ENCODE measurements at regions not wholly inside any gene's neighbourhood (a gene's known extent, or its start where the extent isn't known, plus 50 kb on each side); places are given as distances from the start of the nearest gene placed in this dataset.

DNA sequence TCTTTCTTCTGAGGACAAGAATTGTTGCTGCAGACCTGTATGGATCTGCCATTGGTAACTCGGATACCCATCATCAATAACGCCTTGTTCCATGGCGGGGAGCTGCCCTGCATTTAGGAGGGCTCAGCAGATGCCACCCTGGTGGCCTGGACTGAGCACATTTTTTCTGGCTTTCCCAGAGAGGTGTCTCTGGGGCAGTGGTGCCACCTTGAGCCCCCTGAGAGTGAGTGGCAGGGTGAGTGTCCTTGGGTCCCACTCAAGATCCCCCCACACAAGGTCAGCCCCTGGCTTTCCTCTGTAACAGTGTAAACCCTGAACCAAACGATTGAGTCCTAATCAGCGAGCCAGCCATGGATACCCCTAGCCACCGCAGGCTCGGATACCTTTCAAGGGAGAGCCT, 258.6 kb downstream of the GLRX3 start:
- TF ChIP-seq, protein P1, sequence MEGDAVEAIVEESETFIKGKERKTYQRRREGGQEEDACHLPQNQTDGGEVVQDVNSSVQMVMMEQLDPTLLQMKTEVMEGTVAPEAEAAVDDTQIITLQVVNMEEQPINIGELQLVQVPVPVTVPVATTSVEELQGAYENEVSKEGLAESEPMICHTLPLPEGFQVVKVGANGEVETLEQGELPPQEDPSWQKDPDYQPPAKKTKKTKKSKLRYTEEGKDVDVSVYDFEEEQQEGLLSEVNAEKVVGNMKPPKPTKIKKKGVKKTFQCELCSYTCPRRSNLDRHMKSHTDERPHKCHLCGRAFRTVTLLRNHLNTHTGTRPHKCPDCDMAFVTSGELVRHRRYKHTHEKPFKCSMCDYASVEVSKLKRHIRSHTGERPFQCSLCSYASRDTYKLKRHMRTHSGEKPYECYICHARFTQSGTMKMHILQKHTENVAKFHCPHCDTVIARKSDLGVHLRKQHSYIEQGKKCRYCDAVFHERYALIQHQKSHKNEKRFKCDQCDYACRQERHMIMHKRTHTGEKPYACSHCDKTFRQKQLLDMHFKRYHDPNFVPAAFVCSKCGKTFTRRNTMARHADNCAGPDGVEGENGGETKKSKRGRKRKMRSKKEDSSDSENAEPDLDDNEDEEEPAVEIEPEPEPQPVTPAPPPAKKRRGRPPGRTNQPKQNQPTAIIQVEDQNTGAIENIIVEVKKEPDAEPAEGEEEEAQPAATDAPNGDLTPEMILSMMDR (conservative IDR thresholded peaks at IDR 0.05; ENCODE audit: low read depth, low read length), result no peak
- TF ChIP-seq EZH2 (IDR thresholded peaks at IDR 0.05; ENCODE audit: borderline replicate concordance, low read depth, low read length, poor library complexity, severe bottlenecking), result no peak
- no peaks in the 10 kb centered on the region for H3K27me3 ChIP-seq (replicated peaks; ENCODE audit: insufficient read depth, low read depth, low read length, poor library complexity)
- H3K4me3 ChIP-seq (ENCODE audit: low read depth, low read length, poor library complexity, severe bottlenecking), result no peak overlapping the region
- no peaks in the 10 kb centered on the region for H3K36me3 ChIP-seq (ENCODE audit: insufficient read depth, low read length, poor library complexity, severe bottlenecking)
- H3K27ac ChIP-seq (ENCODE audit: low read depth, low read length, poor library complexity, severe bottlenecking), result no peak overlapping the region
- peaks cover 12% of the 10 kb centered on the region for H3K9me3 ChIP-seq (ENCODE audit: low read depth, low read length, poor library complexity, severe bottlenecking)
- CTCF ChIA-PET, result no interaction called here
- intact Hi-C loops (cut with micrococcal nuclease; ENCODE audit: unreplicated experiment), result no loop called here
- no peaks in the 10 kb centered on the region for H3K4me1 ChIP-seq (ENCODE audit: insufficient read depth, low read length, poor library complexity, severe bottlenecking)
- BruUV-seq (replicated peaks), result no TSS peak
- POLR2A ChIA-PET (ENCODE audit: low non-redundant PET), result no interaction called here
- no peak for DNase-seq (ENCODE audit: low spot score)

DNA sequence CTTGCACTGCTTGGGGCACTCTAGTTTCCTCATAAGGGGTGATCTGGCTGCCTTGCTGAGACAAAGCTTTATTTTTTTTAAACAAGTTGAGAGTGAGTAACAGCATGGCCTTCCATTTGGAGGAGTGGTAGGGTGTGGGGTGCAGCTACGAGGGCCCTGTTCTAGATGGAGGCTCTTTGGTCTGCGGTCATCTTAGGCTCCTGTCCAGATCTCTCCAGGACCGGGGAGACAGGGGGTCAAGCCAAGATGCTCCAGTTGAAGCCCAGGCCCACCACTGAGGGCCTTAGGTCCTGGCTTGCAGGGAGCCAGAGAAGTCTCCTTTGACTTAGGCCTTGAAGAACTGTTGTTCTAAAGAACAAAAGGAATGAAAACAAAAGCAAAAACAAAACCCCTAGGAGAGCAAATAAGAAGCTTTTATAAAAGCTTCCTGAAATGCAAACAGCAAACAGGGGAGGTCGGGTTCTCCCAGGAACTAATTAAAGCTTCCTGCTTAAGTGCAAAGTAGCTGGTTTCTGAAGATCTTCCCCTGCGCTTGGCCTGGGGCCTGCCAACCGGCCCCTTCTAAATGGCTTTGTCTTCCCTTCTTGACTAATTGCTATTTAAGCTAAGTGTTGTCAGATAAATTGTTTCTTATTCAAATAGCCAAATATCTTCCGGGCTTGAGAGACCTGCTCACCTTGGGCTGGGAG, 259.2 kb downstream of the GLRX3 start:
- ChIA-PET CTCF (no interaction called here), POLR2A (ENCODE audit: low non-redundant PET) (no interaction called here)
- H3K4me1 ChIP-seq (ENCODE audit: insufficient read depth, low read length, poor library complexity, severe bottlenecking), result no peaks in the 10 kb centered on the region
- no peaks in the 10 kb centered on the region for H3K36me3 ChIP-seq (ENCODE audit: insufficient read depth, low read length, poor library complexity, severe bottlenecking)
- no peak for DNase-seq (ENCODE audit: low spot score)
- H3K27me3 ChIP-seq (replicated peaks; ENCODE audit: insufficient read depth, low read depth, low read length, poor library complexity), result no peaks in the 10 kb centered on the region
- intact Hi-C loops (cut with micrococcal nuclease; ENCODE audit: unreplicated experiment), result no loop called here
- no TSS peak for BruUV-seq (replicated peaks)
- TF ChIP-seq, protein P1 (conservative IDR thresholded peaks at IDR 0.05; ENCODE audit: low read depth, low read length), result no peak
- TF ChIP-seq EZH2 (IDR thresholded peaks at IDR 0.05; ENCODE audit: borderline replicate concordance, low read depth, low read length, poor library complexity, severe bottlenecking), result no peak
- H3K9me3 ChIP-seq (ENCODE audit: low read depth, low read length, poor library complexity, severe bottlenecking), result peaks cover 12% of the 10 kb centered on the region
- H3K27ac ChIP-seq (ENCODE audit: low read depth, low read length, poor library complexity, severe bottlenecking), result no peak overlapping the region
- H3K4me3 ChIP-seq (ENCODE audit: low read depth, low read length, poor library complexity, severe bottlenecking), result no peak overlapping the region

DNA sequence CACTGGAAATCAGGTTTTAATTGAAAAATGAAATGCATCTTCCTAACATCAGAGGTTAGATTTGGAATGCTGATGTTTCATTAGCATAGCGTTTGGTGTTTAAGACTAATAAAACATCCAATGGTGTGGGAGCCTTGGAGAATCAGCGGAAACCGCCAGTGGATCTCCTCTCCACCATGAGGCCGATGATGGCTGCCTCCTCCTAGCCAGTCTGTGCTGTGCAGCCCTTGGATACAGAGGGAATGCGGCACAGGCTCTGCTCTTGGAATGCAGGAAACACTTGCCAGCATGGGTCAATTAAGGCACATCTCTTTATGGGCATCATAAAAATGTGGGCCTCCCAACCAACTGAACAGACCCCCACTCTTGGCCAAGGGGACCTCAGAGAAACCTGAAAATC, 259.9 kb downstream of the GLRX3 start:
- intact Hi-C loops (cut with micrococcal nuclease; ENCODE audit: unreplicated experiment), result no loop called here
- Histone ChIP-seq H3K27me3 (replicated peaks; ENCODE audit: insufficient read depth, low read depth, low read length, poor library complexity) (no peaks in the 10 kb centered on the region), H3K27ac (ENCODE audit: low read depth, low read length, poor library complexity, severe bottlenecking) (no peak overlapping the region), H3K36me3 (ENCODE audit: insufficient read depth, low read length, poor library complexity, severe bottlenecking) (no peaks in the 10 kb centered on the region), H3K9me3 (ENCODE audit: low read depth, low read length, poor library complexity, severe bottlenecking) (peaks cover 12% of the 10 kb centered on the region), H3K4me3 (ENCODE audit: low read depth, low read length, poor library complexity, severe bottlenecking) (no peak overlapping the region), H3K4me1 (ENCODE audit: insufficient read depth, low read length, poor library complexity, severe bottlenecking) (no peaks in the 10 kb centered on the region)
- TF ChIP-seq EZH2 (IDR thresholded peaks at IDR 0.05; ENCODE audit: borderline replicate concordance, low read depth, low read length, poor library complexity, severe bottlenecking), result no peak
- TF ChIP-seq, protein P1 (conservative IDR thresholded peaks at IDR 0.05; ENCODE audit: low read depth, low read length), result no peak
- ChIA-PET CTCF (no interaction called here), POLR2A (ENCODE audit: low non-redundant PET) (no interaction called here)
- DNase-seq (ENCODE audit: low spot score), result no peak
- no TSS peak for BruUV-seq (replicated peaks)

Measured in A673 (cell line).